Natural killer cell treated with Interleukin-12 subunit alpha and Interleukin-12 subunit beta and Interleukin-15 and Interleukin-18, amount 100 ng/mL, for 72 hours (primary cell): ENCODE measurements at regions not wholly inside any gene's neighbourhood (a gene's known extent, or its start where the extent isn't known, plus 50 kb on each side); places are given as distances from the start of the nearest gene placed in this dataset.
A peak's percentile ranks its signal among the peaks of the same experiment; 100 is the strongest.
"Not testable (repeated sequence)": the region's sequence is repeated elsewhere in the genome, so short reads cannot be mapped to it uniquely, and the experiment has no call there.

Experiments
- ATAC-seq, 2 donors: fragments of 150-1000 bp; cut with Tn5 transposase in 1 of 2; sonication (Bioruptor Pico), chemical (Tn5 transposase) in 1 of 2; 2 replicates each; pipeline ENCODE4 v1.10.0; 2021
- DNase-seq: peaks from one replicate; pipeline ENCODE4 v3.0.0; 2022; ENCODE audit warnings: low spot score
- H3K27ac Mint-ChIP-seq, 2 donors: 1 replicate in 1 of 2; 2 replicates in 1 of 2; pipeline ENCODE4 v1.8.0; 2022; ENCODE audit warnings: mixed read lengths in 2 of 2, mild to moderate bottlenecking in 1 of 2, moderate library complexity in 1 of 2
- H3K27me3 Mint-ChIP-seq, 2 donors: 1 replicate in 1 of 2; 2 replicates in 1 of 2; pipeline ENCODE4 v1.8.0; 2022; ENCODE audit warnings: mixed read lengths in 2 of 2
- H3K36me3 Mint-ChIP-seq: one replicate; pipeline ENCODE4 v1.8.0; 2022; ENCODE audit warnings: mixed read lengths
- H3K4me1 Mint-ChIP-seq, 2 donors: 1 replicate in 1 of 2; 2 replicates in 1 of 2; pipeline ENCODE4 v1.8.0; 2022; ENCODE audit warnings: low read depth in 2 of 2, mixed read lengths in 2 of 2, mild to moderate bottlenecking in 1 of 2
- H3K4me3 Mint-ChIP-seq: one replicate; pipeline ENCODE4 v1.8.0; 2022; ENCODE audit warnings: mixed read lengths
- H3K9me3 Mint-ChIP-seq: 2 replicates; pipeline ENCODE4 v1.8.0; 2022; ENCODE audit warnings: mixed read lengths

GRCh38 chr9:87199782-87200181 is 252.5 kb upstream of the GAS1 start:
- no peaks in the 10 kb centered on the region for H3K36me3 Mint-ChIP-seq
- ATAC-seq = no peak

GRCh38 chr9:87201351-87201751 is 254.0 kb upstream of the GAS1 start:
- DNase-seq (no peak), ATAC-seq (no peak)
- no peaks in the 10 kb centered on the region for H3K36me3 Mint-ChIP-seq
- no peak overlapping the region for H3K4me3 Mint-ChIP-seq
- H3K9me3 Mint-ChIP-seq = no peaks in the 10 kb centered on the region
- peaks cover 42 to 62% of the 10 kb centered on the region in 2 donors for H3K27me3 Mint-ChIP-seq
- H3K27ac Mint-ChIP-seq = no peak overlapping the region
- H3K4me1 Mint-ChIP-seq = peaks cover 3 to 5% of the 10 kb centered on the region in 2 donors

More at GRCh38 chr9:87199782-87200181, 252.5 kb upstream of the GAS1 start:
- H3K9me3 Mint-ChIP-seq = no peaks in the 10 kb centered on the region
- H3K4me1 Mint-ChIP-seq = peaks cover 8 to 11% of the 10 kb centered on the region in 2 donors
- DNase-seq = no peak
- H3K4me3 Mint-ChIP-seq = no peak overlapping the region
- H3K27ac Mint-ChIP-seq = no peak overlapping the region
- peaks cover 44 to 78% of the 10 kb centered on the region in 2 donors for H3K27me3 Mint-ChIP-seq

GRCh38 chr9:87206064-87206661 is 258.9 kb upstream of the GAS1 start:
- H3K4me3 Mint-ChIP-seq = no peak overlapping the region
- no peak overlapping the region for H3K27ac Mint-ChIP-seq
- ATAC-seq (peak in 1 of 2 donors; percentile 41), DNase-seq (no peak)
- no peaks in the 10 kb centered on the region for H3K4me1 Mint-ChIP-seq
- no peaks in the 10 kb centered on the region for H3K36me3 Mint-ChIP-seq
- H3K27me3 Mint-ChIP-seq = peaks cover 16 to 29% of the 10 kb centered on the region in 2 donors
- no peaks in the 10 kb centered on the region for H3K9me3 Mint-ChIP-seq

GRCh38 chr9:87210658-87211057 is 263.4 kb upstream of the GAS1 start:
- H3K27ac Mint-ChIP-seq, ATAC-seq, DNase-seq, H3K36me3 Mint-ChIP-seq, H3K4me1 Mint-ChIP-seq, H3K4me3 Mint-ChIP-seq, H3K9me3 Mint-ChIP-seq: not testable (repeated sequence)
- H3K27me3 Mint-ChIP-seq = peaks cover 5 to 27% of the 10 kb centered on the region in 2 donors

- ATAC-seq = no peak
- no peak overlapping the region for H3K27ac Mint-ChIP-seq
- peaks cover 0 to 8% of the 10 kb centered on the region in 2 donors for H3K4me1 Mint-ChIP-seq
- peaks cover 7 to 28% of the 10 kb centered on the region in 2 donors for H3K27me3 Mint-ChIP-seq
- no peak overlapping the region for H3K4me3 Mint-ChIP-seq
- no peaks in the 10 kb centered on the region for H3K9me3 Mint-ChIP-seq
- DNase-seq = no peak
- H3K36me3 Mint-ChIP-seq = no peaks in the 10 kb centered on the region
Observed at GRCh38 chr9:87211669-87212068, 264.4 kb upstream of the GAS1 start.

- H3K27ac Mint-ChIP-seq = peak overlapping the region in 1 of 2 donors; percentile 40
- DNase-seq (no peak), ATAC-seq (no peak)
- no peak overlapping the region for H3K4me3 Mint-ChIP-seq
- H3K27me3 Mint-ChIP-seq = peaks cover 12 to 29% of the 10 kb centered on the region in 2 donors
- peaks cover 0 to 8% of the 10 kb centered on the region in 2 donors for H3K4me1 Mint-ChIP-seq
- H3K9me3 Mint-ChIP-seq = no peaks in the 10 kb centered on the region
- H3K36me3 Mint-ChIP-seq = no peaks in the 10 kb centered on the region
Observed at GRCh38 chr9:87212605-87213021, 265.3 kb upstream of the GAS1 start.

- peaks cover 0 to 8% of the 10 kb centered on the region in 2 donors for H3K4me1 Mint-ChIP-seq
- H3K27me3 Mint-ChIP-seq = peaks cover 15 to 36% of the 10 kb centered on the region in 2 donors
- no peaks in the 10 kb centered on the region for H3K36me3 Mint-ChIP-seq
- H3K27ac Mint-ChIP-seq = peak overlapping the region; percentile 40 to 45
- ATAC-seq (peak in 1 of 2 donors; percentile 94), DNase-seq (no peak)
- peak overlapping the region; percentile 5 for H3K4me3 Mint-ChIP-seq
- H3K9me3 Mint-ChIP-seq = no peaks in the 10 kb centered on the region
Observed at GRCh38 chr9:87213948-87214347, 266.6 kb upstream of the GAS1 start.

- H3K4me3 Mint-ChIP-seq = no peak overlapping the region
- ATAC-seq = no peak
- peaks cover 15 to 43% of the 10 kb centered on the region in 2 donors for H3K27me3 Mint-ChIP-seq
- no peaks in the 10 kb centered on the region for H3K36me3 Mint-ChIP-seq
- peaks cover 0 to 8% of the 10 kb centered on the region in 2 donors for H3K4me1 Mint-ChIP-seq
- DNase-seq = no peak
- no peak overlapping the region for H3K27ac Mint-ChIP-seq
- no peaks in the 10 kb centered on the region for H3K9me3 Mint-ChIP-seq
Observed at GRCh38 chr9:87214991-87215390, 267.7 kb upstream of the GAS1 start.

- DNase-seq (no peak), ATAC-seq (no peak)
- H3K36me3 Mint-ChIP-seq = no peaks in the 10 kb centered on the region
- H3K9me3 Mint-ChIP-seq = no peaks in the 10 kb centered on the region
- peaks cover 15 to 43% of the 10 kb centered on the region in 2 donors for H3K27me3 Mint-ChIP-seq
- no peak overlapping the region for H3K27ac Mint-ChIP-seq
- no peak overlapping the region for H3K4me3 Mint-ChIP-seq
- H3K4me1 Mint-ChIP-seq = peaks cover 0 to 8% of the 10 kb centered on the region in 2 donors
Observed at GRCh38 chr9:87216036-87216435, 268.7 kb upstream of the GAS1 start.

GRCh38 chr9:87216897-87217455 is 269.7 kb upstream of the GAS1 start:
- H3K9me3 Mint-ChIP-seq = no peaks in the 10 kb centered on the region
- H3K4me3 Mint-ChIP-seq = no peak overlapping the region
- H3K27me3 Mint-ChIP-seq = peaks cover 17 to 48% of the 10 kb centered on the region in 2 donors
- ATAC-seq (no peak), DNase-seq (no peak)
- H3K4me1 Mint-ChIP-seq = peaks cover 0 to 8% of the 10 kb centered on the region in 2 donors
- H3K27ac Mint-ChIP-seq = no peak overlapping the region
- H3K36me3 Mint-ChIP-seq = no peaks in the 10 kb centered on the region

- Mint-ChIP-seq H3K27me3 (peaks cover 16 to 35% of the 10 kb centered on the region in 2 donors), H3K4me1 (no peaks in the 10 kb centered on the region), H3K27ac (no peak overlapping the region), H3K9me3 (no peaks in the 10 kb centered on the region), H3K4me3 (no peak overlapping the region), H3K36me3 (no peaks in the 10 kb centered on the region)
- DNase-seq = no peak
- no peak for ATAC-seq
Observed at GRCh38 chr9:87223392-87224246, 274.0 kb upstream of the DAPK1 start.

- Mint-ChIP-seq H3K4me3 (no peak overlapping the region), H3K27ac (no peak overlapping the region), H3K27me3 (peaks cover 17 to 27% of the 10 kb centered on the region in 2 donors), H3K9me3 (no peaks in the 10 kb centered on the region), H3K36me3 (no peaks in the 10 kb centered on the region), H3K4me1 (no peaks in the 10 kb centered on the region)
- ATAC-seq = no peak
- no peak for DNase-seq
Observed at GRCh38 chr9:87226896-87227295, 270.8 kb upstream of the DAPK1 start.

- DNase-seq (no peak), ATAC-seq (no peak)
- Mint-ChIP-seq H3K27ac (no peak overlapping the region), H3K9me3 (no peaks in the 10 kb centered on the region), H3K36me3 (no peaks in the 10 kb centered on the region), H3K4me3 (no peak overlapping the region), H3K27me3 (peaks cover 16 to 28% of the 10 kb centered on the region in 2 donors), H3K4me1 (no peaks in the 10 kb centered on the region)
Observed at GRCh38 chr9:87227456-87227855, 270.2 kb upstream of the DAPK1 start.

GRCh38 chr9:87229108-87229507 is 268.6 kb upstream of the DAPK1 start:
- DNase-seq = no peak
- peaks cover 16 to 26% of the 10 kb centered on the region in 2 donors for H3K27me3 Mint-ChIP-seq
- no peaks in the 10 kb centered on the region for H3K9me3 Mint-ChIP-seq
- no peak overlapping the region for H3K4me3 Mint-ChIP-seq
- no peaks in the 10 kb centered on the region for H3K4me1 Mint-ChIP-seq
- ATAC-seq = no peak
- no peak overlapping the region for H3K27ac Mint-ChIP-seq
- H3K36me3 Mint-ChIP-seq = no peaks in the 10 kb centered on the region
